NCI-H460 (cell line): ENCODE measurements at regions not wholly inside any gene's neighbourhood (a gene's known extent, or its start where the extent isn't known, plus 50 kb on each side); places are given as distances from the start of the nearest gene placed in this dataset.
"Not testable (repeated sequence)": the region's sequence is repeated elsewhere in the genome, so short reads cannot be mapped to it uniquely, and the experiment has no call there.

Experiments used
- DNase-seq: peaks from one replicate; pipeline ENCODE4 v3.0.0-alpha.2; 2016; ENCODE audit warnings: low read depth; ENCODE audit errors: extremely low read depth

DNA sequence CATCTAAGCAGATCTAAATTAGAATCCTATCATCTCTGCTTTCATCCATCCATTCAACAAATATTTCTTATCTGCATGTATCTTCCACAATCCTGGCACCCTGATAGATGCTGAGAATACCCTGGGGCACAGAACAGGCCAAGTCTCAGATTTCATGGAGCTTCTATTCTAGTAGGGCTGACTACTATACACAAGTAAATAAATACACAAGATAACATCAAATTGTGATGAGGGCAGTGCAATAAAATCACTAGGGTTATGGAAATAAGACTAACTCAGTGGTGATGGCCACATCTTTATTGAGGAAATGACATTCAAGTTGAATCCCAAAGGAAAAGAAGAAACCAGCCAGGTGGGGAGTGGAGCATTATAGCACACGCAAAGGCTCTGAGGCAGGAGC lies 138.4 kb upstream of the GLRA1 start:
- DNase-seq = no peak

DNA sequence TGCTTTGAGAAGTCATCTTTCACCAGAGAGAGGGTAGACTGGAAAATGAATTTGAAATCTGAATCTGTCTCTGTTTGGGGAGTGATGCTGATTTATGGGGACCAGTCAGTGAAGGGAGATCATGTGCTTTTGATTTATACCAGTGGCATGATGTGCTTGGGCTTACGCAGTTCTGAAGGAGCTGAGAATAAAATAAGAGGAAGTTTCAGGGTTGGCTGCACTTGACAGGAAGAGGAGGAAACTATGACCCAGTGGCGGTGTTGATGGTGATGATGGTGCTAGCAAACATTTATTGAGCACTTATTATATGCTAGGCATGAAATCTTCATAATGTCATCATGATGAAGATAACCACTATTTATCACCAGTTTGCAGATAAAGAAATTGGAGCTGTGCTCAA lies 136.4 kb upstream of the GLRA1 start:
- DNase-seq = no peak

DNA sequence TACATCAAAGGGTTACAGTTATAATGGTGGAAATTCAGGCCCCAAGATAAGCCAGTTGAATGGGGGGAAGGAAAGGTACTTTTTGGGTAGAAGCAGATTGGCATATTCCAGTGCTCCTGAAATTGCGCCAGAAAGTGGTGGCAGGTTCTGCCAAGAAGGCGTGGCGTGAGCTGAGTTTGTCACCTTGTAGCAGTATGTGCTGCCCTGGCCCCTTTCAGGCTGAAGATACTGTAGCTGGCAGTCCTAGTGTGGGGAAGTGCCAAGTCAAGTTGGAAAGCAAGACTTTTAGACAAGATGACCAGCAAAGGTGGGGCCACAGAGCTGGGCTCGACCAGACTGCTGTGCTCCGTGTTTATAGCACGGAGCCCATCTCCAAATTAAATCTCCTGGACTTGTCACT lies 133.6 kb upstream of the GLRA1 start:
- DNase-seq = no peak

DNA sequence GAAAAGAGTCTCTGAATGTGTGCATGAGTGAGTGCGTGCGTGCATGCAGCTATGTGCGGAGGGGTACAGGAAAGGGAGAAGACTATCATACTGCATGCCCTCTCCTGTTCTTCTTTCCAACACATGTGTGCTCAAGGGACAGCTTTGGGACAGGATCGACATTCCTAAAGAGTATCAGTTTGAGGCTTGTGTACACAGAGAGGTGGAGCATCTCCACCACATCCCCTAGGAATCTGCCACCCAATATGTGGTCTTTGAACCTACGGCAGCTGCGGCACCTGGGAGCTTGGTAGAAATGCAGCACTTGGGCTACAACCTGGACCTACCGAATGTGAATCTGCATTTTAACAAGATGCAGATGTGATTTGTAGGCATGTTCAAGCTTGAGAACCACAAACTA lies 132.3 kb upstream of the GLRA1 start:
- DNase-seq = no peak

DNA sequence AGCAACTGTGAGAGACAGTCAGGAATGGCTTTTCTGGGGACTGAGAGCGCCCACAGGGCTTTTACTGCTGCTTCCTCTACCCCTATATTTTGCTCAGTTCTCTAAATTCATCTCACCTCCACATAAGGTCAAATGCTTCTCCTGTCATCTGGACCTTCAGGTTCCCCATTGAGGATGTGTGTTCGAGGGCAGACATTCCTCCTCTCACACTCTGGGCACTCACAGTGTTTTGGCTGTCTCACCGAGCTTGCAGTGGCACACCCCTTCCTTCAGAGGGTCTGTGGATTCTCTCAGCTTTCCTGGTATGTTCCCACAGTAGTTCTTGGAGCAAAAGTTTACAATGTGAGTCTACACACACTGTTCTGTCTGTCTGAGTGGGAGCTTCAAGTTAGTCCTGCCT lies 127.8 kb upstream of the GLRA1 start:
- no peak for DNase-seq

DNA sequence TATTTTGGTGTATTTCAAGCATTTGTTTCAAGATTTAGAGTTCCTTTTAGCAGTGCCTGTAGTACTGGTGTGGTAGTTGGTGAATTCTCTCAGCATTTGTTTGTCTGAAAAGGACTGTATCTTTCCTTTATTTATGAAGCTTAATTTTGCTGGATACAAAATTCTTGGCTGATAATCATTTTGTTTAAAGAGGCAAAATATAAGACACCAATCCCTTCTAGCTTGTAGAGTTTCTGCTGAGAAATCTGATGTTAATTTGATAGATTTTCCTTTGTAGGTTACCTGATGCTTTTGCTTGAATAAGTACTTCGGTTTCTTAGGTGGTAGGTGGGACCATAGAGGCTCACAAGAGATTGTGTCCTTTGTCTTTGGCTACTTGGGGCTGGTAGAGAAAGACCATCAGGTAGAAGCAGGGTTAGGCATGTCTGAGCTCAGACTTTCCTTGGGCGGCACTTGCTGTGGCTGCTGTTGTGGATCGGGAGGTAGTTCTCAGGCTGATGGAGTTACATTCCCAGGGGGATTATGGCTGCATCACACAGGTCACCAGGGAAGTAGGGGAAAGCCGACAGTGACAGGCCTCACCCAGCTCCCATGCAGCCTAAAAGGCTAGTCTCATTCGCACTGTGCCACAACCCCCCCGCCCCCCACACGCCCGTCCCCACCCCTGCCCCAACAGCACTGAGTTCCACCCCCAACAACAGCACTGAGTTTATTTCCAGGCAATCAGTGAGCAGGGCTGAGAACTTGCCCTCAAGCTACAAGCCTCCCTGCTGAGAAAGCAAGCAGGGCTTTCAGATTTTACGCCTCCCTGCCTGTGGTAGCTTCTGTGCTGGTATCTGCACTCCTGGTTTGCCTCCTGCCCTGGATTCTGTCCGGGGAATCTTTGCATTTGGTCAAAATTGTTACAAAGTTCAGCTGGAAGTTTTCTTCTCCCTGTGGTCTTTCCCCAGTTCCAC lies 127.1 kb upstream of the GLRA1 start:
- no peak for DNase-seq

DNA sequence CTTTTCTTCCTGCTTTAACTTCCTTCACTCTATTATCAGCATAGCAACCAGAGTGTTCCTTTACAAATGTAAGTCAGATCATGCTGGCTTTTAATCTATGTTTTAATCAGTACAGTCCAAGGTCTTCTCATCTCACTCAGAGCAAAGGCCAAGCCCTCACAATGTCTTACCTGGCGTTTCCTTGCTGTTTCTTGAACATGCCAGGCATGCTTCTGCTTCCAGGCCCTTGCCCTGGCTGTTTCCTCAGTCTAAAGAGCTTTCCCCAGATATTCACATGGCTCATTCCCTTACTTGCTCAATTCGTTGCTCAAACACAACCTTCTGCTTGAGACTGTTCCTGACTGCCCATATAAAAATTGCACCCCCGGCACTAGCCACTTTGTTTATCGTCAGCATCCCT lies 121.7 kb upstream of the GLRA1 start:
- no peak for DNase-seq

DNA sequence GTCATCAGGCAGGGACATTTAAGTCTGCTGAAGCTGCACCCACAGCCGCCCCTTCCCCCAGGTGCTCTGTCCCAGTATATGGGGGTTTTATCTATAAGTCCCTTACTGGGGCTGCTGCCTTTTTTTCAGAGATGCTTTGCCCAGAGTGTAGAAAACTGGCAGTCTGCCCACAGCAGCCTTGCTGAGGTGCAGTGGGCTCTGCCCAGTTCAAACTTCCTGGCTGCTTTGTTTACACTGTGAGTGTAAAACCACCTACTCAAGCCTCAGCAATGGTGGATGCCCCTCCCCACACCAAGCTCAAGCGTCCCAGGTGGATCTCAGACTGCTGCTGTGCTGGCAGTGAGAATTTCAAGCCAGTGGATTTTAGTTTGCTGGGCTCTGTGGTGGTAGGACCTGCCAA lies 114.2 kb upstream of the GLRA1 start:
- not testable (repeated sequence) for DNase-seq

DNA sequence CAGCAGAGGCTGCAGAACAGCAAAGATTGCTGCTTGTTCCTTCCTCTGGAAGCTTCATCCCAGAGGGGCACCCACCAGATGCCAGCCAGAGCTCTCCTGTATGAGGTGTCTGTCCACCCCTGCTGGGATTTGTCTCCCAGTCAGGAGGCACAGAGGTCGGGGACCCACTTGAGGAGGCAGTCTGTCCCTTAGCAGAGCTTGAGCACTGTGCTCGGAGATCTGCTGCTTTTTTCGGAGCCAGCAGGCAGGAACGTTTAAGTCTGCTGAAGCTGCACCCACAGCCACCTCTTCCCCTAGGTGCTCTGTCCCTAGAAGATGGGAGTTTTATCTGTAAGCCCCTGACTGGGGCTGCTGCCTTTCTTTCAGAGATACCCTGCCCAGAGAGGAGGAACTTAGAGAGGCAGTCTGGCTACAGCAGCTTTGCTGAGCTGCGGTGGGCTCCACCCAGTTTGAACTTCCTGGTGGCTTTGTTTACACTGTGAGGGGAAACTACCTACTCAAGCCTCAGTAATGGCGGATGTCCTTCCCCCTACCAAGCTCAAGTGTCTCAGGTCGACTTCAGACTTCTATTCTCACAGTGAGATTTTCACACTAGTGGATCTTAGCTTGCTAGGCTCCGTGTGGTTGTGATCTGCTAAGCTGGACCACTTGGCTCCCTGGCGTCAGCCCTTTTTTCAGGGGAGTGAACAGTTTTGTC lies 101.8 kb upstream of the GLRA1 start:
- DNase-seq = not testable (repeated sequence)

DNA sequence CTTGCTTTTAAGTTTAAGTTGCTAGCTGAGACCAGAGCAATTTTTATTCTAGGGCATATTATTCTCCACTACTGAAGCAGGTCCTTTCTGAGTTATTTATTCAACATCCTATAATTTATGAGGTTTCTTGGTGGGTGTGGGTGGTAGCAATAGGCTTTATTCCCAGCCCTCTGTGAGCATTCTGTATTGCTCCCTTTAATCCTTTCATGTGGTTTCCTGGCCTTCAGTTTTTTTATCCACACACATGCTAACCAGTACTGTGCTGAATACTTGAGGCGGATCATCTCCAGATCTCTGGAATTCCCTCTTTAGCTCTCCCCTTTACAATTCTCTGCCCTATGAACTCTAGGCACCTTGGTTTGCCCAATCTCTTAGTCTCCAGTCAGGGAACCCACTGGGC lies 91.8 kb upstream of the GLRA1 start:
- no peak for DNase-seq

DNA sequence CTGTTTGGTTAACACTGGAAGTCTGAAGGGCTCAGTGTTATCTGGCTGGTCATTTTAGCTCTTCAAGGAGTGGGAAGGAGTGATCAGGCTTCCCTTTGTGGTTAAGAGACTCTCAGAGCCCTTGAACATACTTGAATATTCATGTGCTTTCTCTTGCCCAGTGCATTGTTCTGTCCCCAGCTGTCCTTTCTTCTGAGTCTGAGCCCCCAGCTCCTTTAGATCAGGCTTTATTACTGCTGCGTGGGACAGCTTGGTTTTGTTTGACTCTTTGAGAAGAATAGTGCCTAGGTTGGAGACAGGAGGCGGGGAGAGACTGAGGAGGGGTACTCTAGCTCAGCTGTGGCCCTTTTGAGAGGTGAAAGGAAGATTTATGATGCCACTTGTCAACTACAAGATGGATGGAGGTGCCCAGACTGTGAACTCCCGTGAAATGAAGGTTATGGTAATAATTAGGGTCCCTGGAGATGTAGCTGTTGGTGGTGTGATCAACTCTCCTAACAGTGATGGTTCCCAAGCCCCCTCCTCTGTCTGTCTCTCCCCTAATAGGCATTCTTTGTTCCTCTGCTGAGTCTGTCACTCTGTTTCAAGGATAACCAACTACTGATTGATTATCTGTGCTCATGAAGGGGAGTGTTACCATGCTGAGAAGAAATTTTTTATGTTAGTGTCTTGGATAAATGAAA lies 83.1 kb upstream of the GLRA1 start:
- no peak for DNase-seq

DNA sequence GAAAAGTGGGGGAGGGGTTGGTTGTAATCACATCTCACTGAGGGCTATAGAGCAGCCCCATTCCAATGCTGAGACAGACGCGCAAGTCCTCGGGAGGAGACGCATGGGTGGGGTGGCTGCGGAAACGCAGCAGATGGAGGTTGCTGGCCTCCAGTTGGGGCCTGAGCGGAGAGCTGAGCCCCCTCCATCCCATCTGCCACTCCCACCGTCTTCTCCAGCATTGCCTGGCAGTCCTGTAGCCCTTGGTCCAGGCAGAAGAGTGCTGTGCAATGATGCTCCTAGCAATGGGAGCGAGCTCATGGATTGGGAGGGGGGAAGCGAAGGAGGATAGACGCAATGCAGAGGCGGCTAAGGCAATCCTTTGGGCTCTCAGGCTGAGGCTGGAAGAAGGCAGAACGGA lies 79.4 kb upstream of the GLRA1 start:
- DNase-seq = no peak
